ENCODE measurements at regions not wholly inside any gene's neighbourhood (a gene's known extent, or its start where the extent isn't known, plus 50 kb on each side); places are given as distances from the start of the nearest gene placed in this dataset.
A peak's percentile ranks its signal among the peaks of the same experiment; 100 is the strongest.

GRCh38 chr1:58859769-58860485, 76.1 kb upstream of the JUN start:
- H3K56ac ChIP-seq (replicated peaks; ENCODE audit: insufficient read length, low read depth, low read length) = no peak overlapping the region
- no peaks in the 10 kb centered on the region for H4K20me1 ChIP-seq (replicated peaks in 1 of 2; ENCODE audit: control insufficient read depth in 1 of 2, insufficient read depth in 2 of 2, low read length in 2 of 2)
- no peak for FAIRE-seq
- H3K27ac ChIP-seq (ENCODE audit: low read depth, low read length) = no peak overlapping the region
- no peak overlapping the region; the same call in 1 of the 2 replicates for H2BK5ac ChIP-seq (ENCODE audit: low read depth, low read length)
- no peak overlapping the region for H3K23ac ChIP-seq (ENCODE audit: insufficient read length)
- H2BK120ac ChIP-seq (replicated peaks; ENCODE audit: low read depth, low read length) = no peak overlapping the region
- no peaks in the 10 kb centered on the region; the same call in 1 of the 2 replicates for H3K23me2 ChIP-seq (ENCODE audit: low read depth, low read length)
- no peak overlapping the region for H2BK20ac ChIP-seq (ENCODE audit: low read length)
- ChIA-PET CTCF (ENCODE audit: partially characterized antibody) (no interaction called here), POLR2A (ENCODE audit: partially characterized antibody) (interaction anchor here (1.0 kb wide), 1 partner anchor 15 kb away, joined by 3 read pairs; no protein-coding TSS in a partner anchor)
- H2BK12ac ChIP-seq (ENCODE audit: low read depth, low read length) = no peak overlapping the region
- DNase-seq (ENCODE audit: low read depth in 1 of 2, low spot score in 2 of 2) = no peak
- H3K9ac ChIP-seq (replicated peaks in 1 of 4; ENCODE audit: extremely low read depth in 1 of 4, low read depth in 3 of 4, low read length in 3 of 4) = no peak overlapping the region
- H3K36me3 ChIP-seq (ENCODE audit: control insufficient read depth in 2 of 4, insufficient read depth in 4 of 4, low read length in 3 of 4) = no peaks in the 10 kb centered on the region
- no peak overlapping the region for H3K14ac ChIP-seq (ENCODE audit: insufficient read length)
- H4K5ac ChIP-seq (ENCODE audit: insufficient read length, low read depth, low read length) = no peak overlapping the region
- H4K91ac ChIP-seq (replicated peaks; ENCODE audit: insufficient read length, low read length) = no peak overlapping the region
- H2AFZ ChIP-seq (ENCODE audit: low read length) = 0 out of 2 replicates have a peak overlapping the region, but pooled peaks have one; percentile 28
- H3K79me1 ChIP-seq (ENCODE audit: low read depth, low read length) = no peaks in the 10 kb centered on the region
- no peaks in the 10 kb centered on the region for H3K79me2 ChIP-seq (ENCODE audit: control insufficient read depth in 1 of 2, insufficient read depth in 2 of 2, low read length in 2 of 2)
- peaks cover 0 to 10% (median 5%) of the 10 kb centered on the region in 4 experiments; a peak in 3 of 7 replicates for H3K4me1 ChIP-seq (replicated peaks in 1 of 4; ENCODE audit: control insufficient read depth in 3 of 4, insufficient read depth in 4 of 4, low read length in 3 of 4)
- no peak overlapping the region for H3K4ac ChIP-seq (replicated peaks; ENCODE audit: insufficient read length, low read depth, low read length)
- H3K9me3 ChIP-seq (ENCODE audit: insufficient read depth in 2 of 2, low read depth in 1 of 2, low read length in 1 of 2) = no peaks in the 10 kb centered on the region
- H3K4me2 ChIP-seq (ENCODE audit: insufficient read depth in 1 of 2, low read depth in 2 of 2, low read length in 2 of 2) = no peak overlapping the region
- WGBS, 2 experiments (ENCODE audit: extremely low coverage in 1 of 2, insufficient coverage in 1 of 2, insufficient read length in 1 of 2, insufficient replicate concordance in 2 of 2, low coverage in 1 of 2, low lambda C conversion rate in 2 of 2, missing lambda C conversion rate in 1 of 2) = 95% methylated on average over 3 of the region's 3 CpGs; no CpG with 5 or more reads in 1 of the 2 experiments
- H2BK15ac ChIP-seq (ENCODE audit: low read length) = no peak overlapping the region
- H3K18ac ChIP-seq (ENCODE audit: extremely low read depth, low read length) = no peak overlapping the region
- H2AK5ac ChIP-seq (ENCODE audit: low read depth, low read length) = no peak overlapping the region
- peaks cover 0 to 2% (median 0%) of the 10 kb centered on the region in 4 experiments; a peak in 1 of 7 replicates for H3K27me3 ChIP-seq (replicated peaks in 1 of 4; ENCODE audit: control insufficient read depth in 3 of 4, extremely low read depth in 1 of 4, insufficient read depth in 3 of 4, low read length in 3 of 4)
- H4K8ac ChIP-seq (ENCODE audit: extremely low read depth, insufficient read depth, low read length) = no peak overlapping the region
- no peak overlapping the region for H3K4me3 ChIP-seq (ENCODE audit: extremely low read depth in 1 of 4, insufficient read depth in 2 of 4, low read depth in 3 of 4, low read length in 4 of 4)
- TF ChIP-seq EZH2 (IDR thresholded peaks at IDR 0.05; ENCODE audit: low read depth, low read length, severe bottlenecking) (no peak), TEAD4 (IDR thresholded peaks at IDR 0.05; ENCODE audit: low read depth, low read length) (no peak), FOSL1 (IDR thresholded peaks at IDR 0.05; ENCODE audit: insufficient read depth, low read depth, low read length) (no peak), ATF3 (IDR thresholded peaks at IDR 0.05; ENCODE audit: insufficient read depth, low read depth, low read length) (no peak), ATF2 (IDR thresholded peaks at IDR 0.05; ENCODE audit: low read length) (no peak), SP2 (IDR thresholded peaks at IDR 0.05; ENCODE audit: low read length) (no peak), TAF7 (optimal IDR thresholded peaks at IDR 0.05; ENCODE audit: borderline replicate concordance, low read depth, low read length) (no peak), NANOG (IDR thresholded peaks at IDR 0.05; ENCODE audit: insufficient read depth, low read depth, low read length, poor library complexity, severe bottlenecking) (no peak), PHF8 (conservative IDR thresholded peaks at IDR 0.05; ENCODE audit: low read depth, low read length) (no peak), KDM4A (IDR thresholded peaks at IDR 0.05; ENCODE audit: low read depth, low read length, severe bottlenecking) (no peak)

Data from H1 (cell line).